ENCODE measurements at regions not wholly inside any gene's neighbourhood (a gene's known extent, or its start where the extent isn't known, plus 50 kb on each side); places are given as distances from the start of the nearest gene placed in this dataset.
A peak's percentile ranks its signal among the peaks of the same experiment; 100 is the strongest.

DNA sequence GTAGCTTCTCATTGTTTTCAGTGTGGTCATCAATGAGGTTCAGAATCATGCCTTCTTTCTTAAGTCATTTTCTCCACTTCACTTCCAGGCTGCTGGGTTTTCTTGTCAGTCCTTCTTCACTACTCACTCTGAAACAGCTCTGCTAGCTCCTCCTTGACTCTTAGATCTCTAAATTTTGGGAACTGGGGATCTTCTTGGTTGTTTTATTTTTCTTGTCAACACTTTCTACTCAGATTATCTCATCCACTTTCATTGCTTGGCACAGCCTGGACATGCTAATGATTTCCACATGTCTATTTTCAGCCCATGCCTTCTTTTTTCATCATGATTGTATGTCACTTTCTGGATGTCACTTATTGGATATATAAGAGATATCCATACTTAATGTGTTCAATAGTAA, 517.8 kb upstream of the DSEL start:
- Mint-ChIP-seq H3K36me3 (ENCODE audit: low read depth) (no peaks in the 10 kb centered on the region), H3K27me3 (ENCODE audit: insufficient read depth) (peaks cover 1% of the 10 kb centered on the region; the same call in 1 of the 2 replicates), H3K4me3 (peak overlapping the region; percentile 66; the same call in 1 of the 2 replicates), H3K27ac (peak overlapping the region; percentile 54), H3K9me3 (no peaks in the 10 kb centered on the region), H3K4me1 (ENCODE audit: low read depth) (peaks cover 33% of the 10 kb centered on the region)
- TF ChIP-seq, protein P1, sequence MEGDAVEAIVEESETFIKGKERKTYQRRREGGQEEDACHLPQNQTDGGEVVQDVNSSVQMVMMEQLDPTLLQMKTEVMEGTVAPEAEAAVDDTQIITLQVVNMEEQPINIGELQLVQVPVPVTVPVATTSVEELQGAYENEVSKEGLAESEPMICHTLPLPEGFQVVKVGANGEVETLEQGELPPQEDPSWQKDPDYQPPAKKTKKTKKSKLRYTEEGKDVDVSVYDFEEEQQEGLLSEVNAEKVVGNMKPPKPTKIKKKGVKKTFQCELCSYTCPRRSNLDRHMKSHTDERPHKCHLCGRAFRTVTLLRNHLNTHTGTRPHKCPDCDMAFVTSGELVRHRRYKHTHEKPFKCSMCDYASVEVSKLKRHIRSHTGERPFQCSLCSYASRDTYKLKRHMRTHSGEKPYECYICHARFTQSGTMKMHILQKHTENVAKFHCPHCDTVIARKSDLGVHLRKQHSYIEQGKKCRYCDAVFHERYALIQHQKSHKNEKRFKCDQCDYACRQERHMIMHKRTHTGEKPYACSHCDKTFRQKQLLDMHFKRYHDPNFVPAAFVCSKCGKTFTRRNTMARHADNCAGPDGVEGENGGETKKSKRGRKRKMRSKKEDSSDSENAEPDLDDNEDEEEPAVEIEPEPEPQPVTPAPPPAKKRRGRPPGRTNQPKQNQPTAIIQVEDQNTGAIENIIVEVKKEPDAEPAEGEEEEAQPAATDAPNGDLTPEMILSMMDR (IDR thresholded peaks at IDR 0.05), result no peak
- DNase-seq, result peak; percentile 15

DNA sequence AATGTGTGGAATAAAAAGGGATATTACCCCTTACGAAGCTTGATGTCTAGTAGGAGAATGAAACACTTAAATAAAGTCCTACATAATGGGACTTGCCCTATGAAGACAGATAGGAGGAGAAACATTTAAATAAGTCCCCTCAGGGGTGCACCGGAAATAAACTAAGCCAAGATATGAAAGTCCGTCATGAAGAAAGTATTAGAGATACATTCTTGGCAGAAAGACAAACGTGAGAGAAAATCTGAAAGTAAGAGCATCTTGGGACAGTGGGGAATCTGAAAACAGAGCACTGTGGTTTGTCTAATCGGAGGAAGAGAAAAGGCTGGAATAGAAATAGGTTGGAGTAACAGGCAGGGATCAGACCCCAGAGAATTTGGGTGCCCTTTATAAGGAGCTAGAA, 516.9 kb upstream of the DSEL start:
- peak; percentile 6 for DNase-seq
- Mint-ChIP-seq H3K36me3 (ENCODE audit: low read depth) (no peaks in the 10 kb centered on the region), H3K27me3 (ENCODE audit: insufficient read depth) (peaks cover 1% of the 10 kb centered on the region; the same call in 1 of the 2 replicates), H3K4me1 (ENCODE audit: low read depth) (peaks cover 33% of the 10 kb centered on the region), H3K4me3 (peak overlapping the region; percentile 66), H3K27ac (peak overlapping the region; percentile 54), H3K9me3 (no peaks in the 10 kb centered on the region)
- TF ChIP-seq, protein P1 (IDR thresholded peaks at IDR 0.05), result no peak

DNA sequence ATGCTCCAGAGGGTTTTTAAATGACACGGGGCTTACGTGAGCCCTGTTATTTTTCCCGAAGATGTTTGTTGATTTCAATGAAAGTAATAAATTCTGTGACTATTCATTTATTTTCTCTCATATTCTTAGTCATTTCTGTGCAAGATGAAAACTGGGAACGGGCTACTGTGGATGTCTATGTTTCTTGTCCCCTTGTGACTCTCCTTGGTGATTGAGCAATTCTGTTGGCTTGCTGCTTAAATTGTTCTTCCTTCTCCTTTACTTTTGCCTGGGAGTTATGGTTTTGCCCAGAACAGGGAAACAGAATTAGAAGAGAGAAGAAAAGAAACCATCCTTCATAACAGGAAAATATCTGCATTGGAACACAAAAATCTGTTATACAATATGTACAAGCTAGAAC, 508.2 kb upstream of the DSEL start:
- H3K4me1 Mint-ChIP-seq (ENCODE audit: low read depth), result peaks cover 20% of the 10 kb centered on the region; the same call in 1 of the 2 replicates
- no peak overlapping the region for H3K4me3 Mint-ChIP-seq
- DNase-seq, result no peak
- no peak overlapping the region for H3K27ac Mint-ChIP-seq
- no peaks in the 10 kb centered on the region for H3K27me3 Mint-ChIP-seq (ENCODE audit: insufficient read depth)
- TF ChIP-seq, protein P1 (IDR thresholded peaks at IDR 0.05), result no peak
- H3K9me3 Mint-ChIP-seq, result no peaks in the 10 kb centered on the region
- H3K36me3 Mint-ChIP-seq (ENCODE audit: low read depth), result no peaks in the 10 kb centered on the region

DNA sequence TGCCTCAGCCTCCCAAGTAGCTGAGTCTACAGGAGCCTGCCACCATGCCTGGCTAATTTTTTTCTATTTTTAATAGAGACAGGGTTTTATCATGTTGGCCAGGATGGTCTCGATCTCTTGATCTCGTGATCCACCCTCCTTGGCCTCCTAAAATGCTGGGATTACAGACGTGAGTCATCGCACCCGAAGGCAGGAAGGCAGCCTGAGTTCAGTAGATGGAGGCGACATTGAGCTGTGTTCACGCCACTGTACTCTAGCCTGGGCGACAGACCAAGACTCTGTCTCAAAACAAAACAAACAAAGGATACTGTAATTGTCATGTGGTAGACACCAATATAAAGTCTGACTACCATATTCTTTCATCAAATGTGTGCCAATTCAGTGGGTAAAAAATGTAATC, 500.9 kb upstream of the DSEL start:
- TF ChIP-seq, protein P1 (IDR thresholded peaks at IDR 0.05), result no peak
- H3K27ac Mint-ChIP-seq, result no peak overlapping the region
- no peaks in the 10 kb centered on the region for H3K9me3 Mint-ChIP-seq
- H3K4me3 Mint-ChIP-seq, result no peak overlapping the region
- H3K36me3 Mint-ChIP-seq (ENCODE audit: low read depth), result no peaks in the 10 kb centered on the region
- no peaks in the 10 kb centered on the region for H3K27me3 Mint-ChIP-seq (ENCODE audit: insufficient read depth)
- no peak for DNase-seq
- peaks cover 11% of the 10 kb centered on the region; the same call in 1 of the 2 replicates for H3K4me1 Mint-ChIP-seq (ENCODE audit: low read depth)

DNA sequence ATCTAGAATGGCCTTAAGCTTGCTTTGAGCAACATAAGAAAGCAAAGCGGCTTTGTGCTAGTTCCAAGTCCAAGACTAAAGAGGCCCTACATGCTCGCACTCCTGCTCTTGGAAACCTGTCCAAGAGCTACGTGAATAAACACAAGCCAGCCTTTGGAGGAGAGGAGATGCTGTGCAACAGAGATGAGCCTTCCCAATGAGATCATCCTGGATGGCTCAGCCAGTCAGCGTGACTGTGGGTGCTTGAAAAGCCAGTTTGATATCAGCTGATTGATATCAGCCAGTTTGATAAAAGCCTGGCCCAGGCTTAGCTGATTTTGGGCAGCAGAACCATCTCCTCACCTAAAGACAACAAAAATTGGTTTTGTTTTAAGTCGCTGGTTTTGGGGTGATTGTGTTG, 481.0 kb upstream of the DSEL start:
- H3K4me3 Mint-ChIP-seq, result no peak overlapping the region
- no peak overlapping the region for H3K27ac Mint-ChIP-seq
- H3K36me3 Mint-ChIP-seq (ENCODE audit: low read depth), result no peaks in the 10 kb centered on the region; the same call in 1 of the 2 replicates
- TF ChIP-seq, protein P1 (IDR thresholded peaks at IDR 0.05), result no peak
- no peaks in the 10 kb centered on the region for H3K9me3 Mint-ChIP-seq
- DNase-seq, result no peak
- no peaks in the 10 kb centered on the region for H3K27me3 Mint-ChIP-seq (ENCODE audit: insufficient read depth)
- peaks cover 14% of the 10 kb centered on the region; the same call in 1 of the 2 replicates for H3K4me1 Mint-ChIP-seq (ENCODE audit: low read depth)

DNA sequence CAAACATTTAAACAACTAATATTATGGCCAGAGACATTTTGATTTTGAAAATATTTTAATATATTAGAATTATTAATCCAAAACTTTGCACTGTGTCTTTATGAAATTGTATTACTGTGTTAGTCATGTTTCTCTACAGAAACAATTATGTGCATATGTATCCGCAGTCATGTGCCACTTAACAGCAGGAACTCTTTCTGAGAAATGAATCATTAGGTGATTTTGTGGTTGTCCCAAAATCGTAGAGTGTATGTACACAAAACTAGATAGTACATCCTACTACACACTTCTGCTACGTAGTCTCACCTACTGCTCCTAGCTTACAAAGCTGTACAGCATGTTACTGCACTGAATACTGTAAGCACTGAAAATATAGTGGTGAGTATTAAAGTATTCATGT, 479.2 kb upstream of the DSEL start:
- H3K27me3 Mint-ChIP-seq (ENCODE audit: insufficient read depth), result no peaks in the 10 kb centered on the region
- H3K27ac Mint-ChIP-seq, result no peak overlapping the region; the same call in 1 of the 2 replicates
- H3K9me3 Mint-ChIP-seq, result no peaks in the 10 kb centered on the region
- TF ChIP-seq, protein P1 (IDR thresholded peaks at IDR 0.05), result no peak
- H3K36me3 Mint-ChIP-seq (ENCODE audit: low read depth), result no peaks in the 10 kb centered on the region; the same call in 1 of the 2 replicates
- H3K4me1 Mint-ChIP-seq (ENCODE audit: low read depth), result peaks cover 18% of the 10 kb centered on the region; the same call in 1 of the 2 replicates
- no peak overlapping the region for H3K4me3 Mint-ChIP-seq
- no peak for DNase-seq

Measured in HFFc6 (cell line).